SK-MEL-5 (cell line): ENCODE measurements at regions not wholly inside any gene's neighbourhood (a gene's known extent, or its start where the extent isn't known, plus 50 kb on each side); places are given as distances from the start of the nearest gene placed in this dataset.
"Not testable (repeated sequence)": the region's sequence is repeated elsewhere in the genome, so short reads cannot be mapped to it uniquely, and the experiment has no call there.

ENCODE experiments used
- DNase-seq: peaks from one replicate; pipeline ENCODE4 v3.0.0-alpha.2; 2016; ENCODE audit warnings: low read depth, low spot score
- in situ Hi-C: cut with HindIII; loops from 2 replicates; pipeline ENCODE4 v1.10.0; 2016; ENCODE audit warnings: low sequenced_read_pairs, high pct_unique_total_duplicates, low pct_unique_long_range_greater_than_20kb

- DNase-seq, in situ Hi-C loops: not testable (repeated sequence)
Observed at GRCh38 chr1:146484195-146484594, 255.4 kb upstream of the NOTCH2NLA start.

- in situ Hi-C loops, DNase-seq: not testable (repeated sequence)
Observed at GRCh38 chr1:146479188-146479587, 250.4 kb upstream of the NOTCH2NLA start.

- in situ Hi-C loops, result not testable (repeated sequence)
- DNase-seq, result peak; percentile 45
Observed at GRCh38 chr1:146478125-146478720, 249.4 kb upstream of the NOTCH2NLA start.

GRCh38 chr1:146475086-146475485, 246.3 kb upstream of the NOTCH2NLA start:
- DNase-seq, in situ Hi-C loops: not testable (repeated sequence)

GRCh38 chr1:146474216-146474615, 245.4 kb upstream of the NOTCH2NLA start:
- in situ Hi-C loops, DNase-seq: not testable (repeated sequence)

- in situ Hi-C loops, result not testable (repeated sequence)
- peak; percentile 68 for DNase-seq
Observed at GRCh38 chr1:146472192-146472861, 243.5 kb upstream of the NOTCH2NLA start.

- DNase-seq, in situ Hi-C loops: not testable (repeated sequence)
Observed at GRCh38 chr1:146459939-146460338, 231.1 kb upstream of the NOTCH2NLA start.

GRCh38 chr1:146459308-146459707, 230.5 kb upstream of the NOTCH2NLA start:
- in situ Hi-C loops, DNase-seq: not testable (repeated sequence)

- in situ Hi-C loops, DNase-seq: not testable (repeated sequence)
Observed at GRCh38 chr1:146448877-146449246, 220.0 kb upstream of the NOTCH2NLA start.

- DNase-seq, in situ Hi-C loops: not testable (repeated sequence)
Observed at GRCh38 chr1:146448212-146448876, 219.5 kb upstream of the NOTCH2NLA start.

GRCh38 chr1:146443871-146444222, 215.0 kb upstream of the NOTCH2NLA start:
- DNase-seq, result peak; percentile 23
- in situ Hi-C loops, result not testable (repeated sequence)

GRCh38 chr1:146443088-146443870, 214.5 kb upstream of the NOTCH2NLA start:
- in situ Hi-C loops, DNase-seq: not testable (repeated sequence)

- DNase-seq, in situ Hi-C loops: not testable (repeated sequence)
Observed at GRCh38 chr1:146438543-146438942, 209.7 kb upstream of the NOTCH2NLA start.

- DNase-seq, in situ Hi-C loops: not testable (repeated sequence)
Observed at GRCh38 chr1:146416642-146417041, 187.8 kb upstream of the NOTCH2NLA start.

- DNase-seq, in situ Hi-C loops: not testable (repeated sequence)
Observed at GRCh38 chr1:146415017-146415416, 186.2 kb upstream of the NOTCH2NLA start.

- in situ Hi-C loops, DNase-seq: not testable (repeated sequence)
Observed at GRCh38 chr1:146413911-146414310, 185.1 kb upstream of the NOTCH2NLA start.

GRCh38 chr1:146411923-146412322, 183.1 kb upstream of the NOTCH2NLA start:
- DNase-seq, in situ Hi-C loops: not testable (repeated sequence)
